WI38 (cell line): ENCODE measurements at regions not wholly inside any gene's neighbourhood (a gene's known extent, or its start where the extent isn't known, plus 50 kb on each side); places are given as distances from the start of the nearest gene placed in this dataset.

Experiments used
- H3K4me3 ChIP-seq: 2 replicates; pipeline ENCODE4 v1.5.1; 2011; ENCODE audit warnings: low read depth, mild to moderate bottlenecking, control low read depth, low read length
- CTCF ChIP-seq: IDR thresholded peaks from 2 replicates; pipeline ENCODE4 v1.5.1; 2012; ENCODE audit warnings: low read depth, mild to moderate bottlenecking, control low read depth, low read length

DNA sequence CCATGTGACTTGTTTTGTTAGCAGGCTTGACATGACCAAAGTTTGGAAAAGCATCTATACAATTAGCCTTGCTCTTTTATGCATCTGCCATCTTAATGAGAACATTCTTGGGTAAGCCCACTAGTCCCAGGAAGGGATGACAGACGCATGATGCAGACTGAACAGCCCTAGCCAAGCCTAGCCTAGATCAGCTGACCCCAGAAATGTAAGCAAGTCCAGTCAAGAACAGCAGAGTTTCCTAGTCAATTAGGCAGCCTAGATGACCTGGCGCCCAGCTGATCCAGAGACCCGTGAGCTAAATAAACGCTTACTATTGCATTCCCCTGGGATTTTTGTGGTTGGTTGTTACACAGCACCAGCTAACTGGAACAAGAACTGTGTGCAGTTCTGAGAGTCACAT lies 457.9 kb downstream of the BCOR start:
- no peak for TF ChIP-seq CTCF
- H3K4me3 ChIP-seq = no peak overlapping the region

DNA sequence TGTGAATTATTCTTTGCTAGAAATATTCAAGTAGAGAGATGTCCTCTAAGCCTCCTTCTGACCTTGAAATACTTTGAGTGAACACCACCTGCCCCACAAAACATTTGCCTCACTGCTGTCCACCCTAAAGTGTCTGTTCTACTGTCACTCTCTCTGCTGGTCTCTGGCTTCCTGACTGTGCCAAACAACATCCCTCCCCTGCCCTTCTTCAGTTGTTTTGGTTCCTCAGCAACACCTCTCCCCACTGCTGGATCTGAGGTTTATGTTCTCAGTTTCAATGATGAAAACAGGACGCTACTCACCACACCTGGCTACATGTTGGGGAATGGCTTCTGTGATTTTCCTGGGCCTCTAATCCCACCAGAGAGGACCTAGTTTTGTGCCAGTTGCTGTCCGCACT lies 456.9 kb downstream of the BCOR start:
- no peak for TF ChIP-seq CTCF

GRCh38 chrX:39642071-39642470 lies 455.7 kb downstream of the BCOR start:
- H3K4me3 ChIP-seq = no peak overlapping the region
- no peak for TF ChIP-seq CTCF

More for the DNA sequence above, 456.9 kb downstream of the BCOR start:
- H3K4me3 ChIP-seq = no peak overlapping the region

DNA sequence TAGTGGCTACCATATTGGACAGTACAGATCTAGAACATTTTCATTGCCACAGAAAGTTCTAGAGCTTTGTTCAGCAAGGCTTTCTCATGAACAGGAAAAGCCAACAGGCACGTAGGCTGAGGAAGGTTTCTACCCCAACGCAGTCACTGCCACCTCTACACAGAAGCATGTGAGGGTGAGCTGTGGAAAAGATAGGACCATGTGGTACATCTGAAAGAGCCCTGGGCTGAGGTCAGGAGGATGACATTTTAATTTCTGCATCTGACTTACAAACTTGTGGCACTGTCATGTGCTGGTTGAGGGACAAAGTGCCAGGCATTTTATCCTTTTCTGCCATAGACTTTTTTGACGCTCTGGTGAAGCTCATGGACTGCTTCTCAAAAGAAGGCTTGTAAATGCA lies 454.2 kb downstream of the BCOR start:
- H3K4me3 ChIP-seq = no peak overlapping the region
- TF ChIP-seq CTCF = no peak

GRCh38 chrX:39645178-39645895 lies 452.4 kb downstream of the BCOR start:
- H3K4me3 ChIP-seq = no peak overlapping the region
- no peak for TF ChIP-seq CTCF

GRCh38 chrX:39648548-39649254 lies 449.1 kb downstream of the BCOR start:
- TF ChIP-seq CTCF = no peak
- no peak overlapping the region for H3K4me3 ChIP-seq

- no peak for TF ChIP-seq CTCF
- H3K4me3 ChIP-seq = no peak overlapping the region
Observed at GRCh38 chrX:39650768-39651347, 446.9 kb downstream of the BCOR start.
